H1 (cell line): ENCODE measurements at regions not wholly inside any gene's neighbourhood (a gene's known extent, or its start where the extent isn't known, plus 50 kb on each side); places are given as distances from the start of the nearest gene placed in this dataset.

ENCODE experiments used
- CTCF ChIA-PET: fragments of 300-600 bp; sonication (Branson Sonifier 250); formaldehyde crosslinking; loops from one replicate; lab custom pipeline; 2021; ENCODE audit not compliant: partially characterized antibody; lab: Charles Lee
- POLR2A ChIA-PET: fragments of 300-600 bp; sonication (Branson Sonifier 250); formaldehyde crosslinking; loops from one replicate; lab custom pipeline; 2021; ENCODE audit warnings: inconsistent platforms; ENCODE audit not compliant: partially characterized antibody; lab: Charles Lee
- DNase-seq, 2 experiments: peaks; one replicate each; pipeline versions ENCODE4 v3.0.0 to v3.0.0-alpha.2; 2010 to 2022; ENCODE audit warnings: low spot score in 2 of 2, low read depth in 1 of 2, mixed read lengths in 1 of 2
- FAIRE-seq: peaks from 2 replicates; lab custom pipeline; 2011; peaks lifted over from hg19 to GRCh38; lab: Jason Lieb, UNC
- H2AFZ ChIP-seq: 2 replicates; pipeline ENCODE4 v1.8.1; 2012; ENCODE audit warnings: low read length, inconsistent platforms
- H2AK5ac ChIP-seq: 2 replicates; pipeline ENCODE4 v1.6.1; 2013; ENCODE audit warnings: low read depth, low read length
- H2BK120ac ChIP-seq: replicated peaks from 2 replicates; pipeline ENCODE3; 2013; ENCODE audit warnings: low read depth, low read length, inconsistent platforms
- H2BK12ac ChIP-seq: 2 replicates; pipeline ENCODE4 v1.6.1; 2013; ENCODE audit warnings: low read depth, low read length
- H2BK15ac ChIP-seq: 2 replicates; pipeline ENCODE4 v1.6.1; 2013; ENCODE audit warnings: low read length
- H2BK20ac ChIP-seq: 2 replicates; pipeline ENCODE4 v1.6.1; 2013; ENCODE audit warnings: low read length
- H2BK5ac ChIP-seq: 2 replicates; pipeline ENCODE4 v1.6.1; 2013; ENCODE audit warnings: low read depth, low read length
- H3K14ac ChIP-seq: 2 replicates; pipeline ENCODE4 v1.6.1; 2013; ENCODE audit warnings: inconsistent platforms; ENCODE audit not compliant: insufficient read length
- H3K18ac ChIP-seq: 2 replicates; pipeline ENCODE4 v1.6.1; 2013; ENCODE audit warnings: low read length; ENCODE audit errors: extremely low read depth
- H3K23ac ChIP-seq: 2 replicates; pipeline ENCODE4 v1.6.1; 2013; ENCODE audit warnings: inconsistent platforms; ENCODE audit not compliant: insufficient read length
- H3K23me2 ChIP-seq: 2 replicates; pipeline ENCODE4 v1.6.1; 2013; ENCODE audit warnings: low read depth, low read length
- H3K27ac ChIP-seq: 2 replicates; pipeline ENCODE4 v1.6.1; 2011; ENCODE audit warnings: low read depth, low read length, inconsistent platforms
- H3K27me3 ChIP-seq, 4 experiments: replicated peaks in 1 of 4; 1 replicate in 1 of 4; 2 replicates in 3 of 4; pipeline versions ENCODE4 v1.6.1 to v1.8.1; 2011 to 2013; ENCODE audit warnings: low read length in 3 of 4, mild to moderate bottlenecking in 3 of 4, inconsistent platforms in 2 of 4, mixed read lengths in 2 of 4, moderate library complexity in 1 of 4; ENCODE audit not compliant: control insufficient read depth in 3 of 4, insufficient read depth in 3 of 4; ENCODE audit errors: extremely low read depth in 1 of 4
- H3K36me3 ChIP-seq, 4 experiments: 2 replicates each; pipeline versions ENCODE4 v1.6.1 to v1.8.1; 2011 to 2013; ENCODE audit warnings: mild to moderate bottlenecking in 4 of 4, low read length in 3 of 4, moderate library complexity in 2 of 4, control low read depth in 1 of 4, inconsistent platforms in 1 of 4; ENCODE audit not compliant: insufficient read depth in 4 of 4, control insufficient read depth in 2 of 4
- H3K4ac ChIP-seq: replicated peaks from 2 replicates; pipeline ENCODE3; 2013; ENCODE audit warnings: low read length, low read depth, mixed read lengths, inconsistent platforms; ENCODE audit not compliant: insufficient read length
- H3K4me1 ChIP-seq, 4 experiments: replicated peaks in 1 of 4; 1 replicate in 1 of 4; 2 replicates in 3 of 4; pipeline versions ENCODE4 v1.6.1 to v1.8.1; 2011 to 2013; ENCODE audit warnings: low read length in 3 of 4, inconsistent platforms in 2 of 4, mixed read lengths in 1 of 4; ENCODE audit not compliant: insufficient read depth in 4 of 4, control insufficient read depth in 3 of 4
- H3K4me2 ChIP-seq, 2 experiments: 2 replicates each; pipeline versions ENCODE4 v1.6.1 to v1.8.1; 2011 to 2013; ENCODE audit warnings: low read depth in 2 of 2, low read length in 2 of 2, control low read depth in 1 of 2, inconsistent platforms in 1 of 2, mild to moderate bottlenecking in 1 of 2; ENCODE audit not compliant: insufficient read depth in 1 of 2
- H3K4me3 ChIP-seq, 4 experiments: fragments of 200-600, 300-600 bp in 1 of 4; sonication (generic), shearing (Covaris generic), sonication (Bioruptor Twin) in 1 of 4; 2 replicates each; pipeline versions ENCODE4 v1.5.1 to v1.8.1; 2011 to 2016; ENCODE audit warnings: low read length in 4 of 4, low read depth in 3 of 4, control low read depth in 2 of 4, inconsistent platforms in 2 of 4, mild to moderate bottlenecking in 2 of 4, mixed read lengths in 1 of 4, moderate library complexity in 1 of 4; ENCODE audit not compliant: insufficient read depth in 2 of 4; ENCODE audit errors: extremely low read depth in 1 of 4
- H3K56ac ChIP-seq: replicated peaks from 2 replicates; pipeline ENCODE3; 2013; ENCODE audit warnings: low read depth, mild to moderate bottlenecking, mixed read lengths, low read length, inconsistent platforms; ENCODE audit not compliant: insufficient read length
- H3K79me1 ChIP-seq: 2 replicates; pipeline ENCODE4 v1.6.1; 2013; ENCODE audit warnings: low read depth, low read length, control low read depth
- H3K79me2 ChIP-seq, 2 experiments: 2 replicates each; pipeline versions ENCODE4 v1.6.1 to v1.8.1; 2012 to 2013; ENCODE audit warnings: low read length in 2 of 2, mild to moderate bottlenecking in 2 of 2, inconsistent platforms in 1 of 2; ENCODE audit not compliant: insufficient read depth in 2 of 2, control insufficient read depth in 1 of 2
- H3K9ac ChIP-seq, 4 experiments: replicated peaks in 1 of 4; 1 replicate in 1 of 4; 2 replicates in 3 of 4; pipeline versions ENCODE4 v1.6.1 to v1.8.1; 2011 to 2013; ENCODE audit warnings: low read depth in 3 of 4, low read length in 3 of 4, control low read depth in 2 of 4, mild to moderate bottlenecking in 2 of 4, moderate library complexity in 2 of 4, inconsistent platforms in 1 of 4; ENCODE audit errors: extremely low read depth in 1 of 4
- H3K9me3 ChIP-seq, 2 experiments: 2 replicates each; pipeline versions ENCODE4 v1.6.1 to v1.8.1; 2012 to 2013; ENCODE audit warnings: mild to moderate bottlenecking in 2 of 2, moderate library complexity in 2 of 2, control low read depth in 1 of 2, inconsistent platforms in 1 of 2, low read depth in 1 of 2, low read length in 1 of 2, mixed read lengths in 1 of 2; ENCODE audit not compliant: insufficient read depth in 2 of 2
- H4K20me1 ChIP-seq, 2 experiments: replicated peaks in 1 of 2; 2 replicates each; pipeline versions ENCODE3 to v1.8.1; 2011 to 2013; ENCODE audit warnings: inconsistent platforms in 2 of 2, low read length in 2 of 2, mild to moderate bottlenecking in 1 of 2; ENCODE audit not compliant: insufficient read depth in 2 of 2, control insufficient read depth in 1 of 2
- H4K5ac ChIP-seq: 2 replicates; pipeline ENCODE4 v1.6.1; 2013; ENCODE audit warnings: low read length, low read depth, mixed read lengths, inconsistent platforms; ENCODE audit not compliant: insufficient read length
- H4K8ac ChIP-seq: 2 replicates; pipeline ENCODE4 v1.8.0; 2013; ENCODE audit warnings: mild to moderate bottlenecking, moderate library complexity, low read length, inconsistent platforms; ENCODE audit not compliant: insufficient read depth; ENCODE audit errors: extremely low read depth
- H4K91ac ChIP-seq: replicated peaks from 2 replicates; pipeline ENCODE3; 2013; ENCODE audit warnings: low read length, mixed read lengths, inconsistent platforms; ENCODE audit not compliant: insufficient read length
- ATF2 ChIP-seq: IDR thresholded peaks from 2 replicates; pipeline ENCODE4 v1.6.1; 2012; ENCODE audit warnings: low read length, inconsistent platforms
- BRCA1 ChIP-seq: IDR thresholded peaks from 2 replicates; pipeline ENCODE4 v1.6.1; 2012; ENCODE audit warnings: low read depth, low read length, improper control_type of control experiment
- CBX8 ChIP-seq: fragments of 300-800, 300-1000 bp; sonication (generic); IDR thresholded peaks from 2 replicates; pipeline ENCODE4 v1.7.1; 2016; ENCODE audit warnings: low read depth, low read length, borderline replicate concordance
- CHD2 ChIP-seq: IDR thresholded peaks from 2 replicates; pipeline ENCODE4 v1.6.1; 2012; ENCODE audit warnings: low read length, improper control_type of control experiment
- EGR1 ChIP-seq: IDR thresholded peaks from 2 replicates; pipeline ENCODE4 v1.6.1; 2011; ENCODE audit warnings: low read depth, low read length, borderline replicate concordance
- EZH2 ChIP-seq: fragments of 200-600 bp; sonication (generic); IDR thresholded peaks from 2 replicates; pipeline ENCODE4 v1.7.1; 2012; ENCODE audit warnings: low read depth, mild to moderate bottlenecking, moderate library complexity, low read length, inconsistent platforms; ENCODE audit not compliant: severe bottlenecking
- FOSL1 ChIP-seq: IDR thresholded peaks from 2 replicates; pipeline ENCODE4 v1.6.1; 2011; ENCODE audit warnings: mild to moderate bottlenecking, low read depth, low read length, moderate library complexity; ENCODE audit not compliant: insufficient read depth
- MAX ChIP-seq: IDR thresholded peaks from 2 replicates; pipeline ENCODE4 v1.6.1; 2012; ENCODE audit warnings: inconsistent platforms
- POU5F1 ChIP-seq: IDR thresholded peaks from 2 replicates; pipeline ENCODE4 v1.6.1; 2011; ENCODE audit warnings: low read depth, mild to moderate bottlenecking, low read length, moderate library complexity
- SIN3A ChIP-seq, 2 experiments: IDR thresholded peaks in 1 of 2; conservative IDR thresholded peaks in 1 of 2; 2 replicates each; pipeline ENCODE4 v1.6.1; 2011 to 2012; ENCODE audit warnings: low read length in 2 of 2, improper control_type of control experiment in 1 of 2, low read depth in 1 of 2, mild to moderate bottlenecking in 1 of 2
- SP4 ChIP-seq: IDR thresholded peaks from 2 replicates; pipeline ENCODE4 v1.6.1; 2012; ENCODE audit warnings: low read length, inconsistent platforms
- TAF1 ChIP-seq: IDR thresholded peaks from 2 replicates; pipeline ENCODE4 v1.6.1; 2011; ENCODE audit warnings: mild to moderate bottlenecking, low read depth, low read length
- WGBS, 2 experiments: shearing (Covaris generic) in 1 of 2; methylation state at CpG; one replicate each; pipeline versions ENCODE4 v1.1.6 to v1.1.7; 2013 to 2015; ENCODE audit warnings: low lambda C conversion rate in 2 of 2, mixed read lengths in 2 of 2, inconsistent platforms in 1 of 2, low coverage in 1 of 2, missing lambda C conversion rate in 1 of 2; ENCODE audit not compliant: insufficient replicate concordance in 2 of 2, insufficient coverage in 1 of 2, insufficient read length in 1 of 2; ENCODE audit errors: extremely low coverage in 1 of 2, missing lambda C conversion rate in 1 of 2; 5-methylcytosine and 5-hydroxymethylcytosine counted together

GRCh38 chr14:86457481-86458135 lies 927.7 kb downstream of the FLRT2 start:
- Histone ChIP-seq H4K5ac (no peak overlapping the region), H2BK12ac (no peak overlapping the region), H2BK120ac (no peak overlapping the region), H3K4me2 (no peak overlapping the region), H2BK15ac (no peak overlapping the region), H3K4me1 (no peaks in the 10 kb centered on the region), H3K23me2 (no peaks in the 10 kb centered on the region), H3K4me3 (no peak overlapping the region), H2AK5ac (no peak overlapping the region), H2BK20ac (no peak overlapping the region), H4K91ac (no peak overlapping the region), H3K27me3 (no peaks in the 10 kb centered on the region), H3K18ac (no peak overlapping the region), H4K20me1 (no peaks in the 10 kb centered on the region), H4K8ac (no peak overlapping the region), H3K14ac (no peak overlapping the region), H3K79me2 (no peaks in the 10 kb centered on the region), H3K79me1 (no peaks in the 10 kb centered on the region), H3K56ac (no peak overlapping the region), H3K9me3 (no peaks in the 10 kb centered on the region), H3K4ac (no peak overlapping the region), H2BK5ac (no peak overlapping the region), H3K9ac (no peak overlapping the region), H2AFZ (0 out of 2 replicates have a peak overlapping the region, but pooled peaks have one; percentile 0), H3K23ac (no peak overlapping the region), H3K27ac (no peak overlapping the region), H3K36me3 (no peaks in the 10 kb centered on the region)
- CTCF ChIA-PET, result interaction anchor here (0.6 to 1.1 kb wide), 2 partner anchors 11 to 466 kb away, joined by 3 read pairs; no protein-coding TSS in a partner anchor
- FAIRE-seq, result no peak
- no peak for DNase-seq
- no peak for TF ChIP-seq CBX8
- TF ChIP-seq POU5F1, result no peak
- no peak for TF ChIP-seq EZH2
- no peak for TF ChIP-seq SP4
- TF ChIP-seq MAX, result no peak
- no peak for TF ChIP-seq SIN3A (conservative IDR thresholded peaks at IDR 0.05 in 1 of 2, IDR thresholded peaks at IDR 0.05 in 1 of 2; ENCODE audit: low read depth in 1 of 2, low read length in 2 of 2)
- TF ChIP-seq TAF1, result no peak
- TF ChIP-seq BRCA1, result no peak
- no peak for TF ChIP-seq FOSL1
- no peak for TF ChIP-seq EGR1
- no peak for TF ChIP-seq CHD2
- no peak for TF ChIP-seq ATF2
- WGBS, 2 experiments, result 90% methylated on average over 2 of the region's 2 CpGs; no CpG with 5 or more reads in 1 of the 2 experiments
- POLR2A ChIA-PET, result no interaction called here
